ENCODE measurements at regions not wholly inside any gene's neighbourhood (a gene's known extent, or its start where the extent isn't known, plus 50 kb on each side); places are given as distances from the start of the nearest gene placed in this dataset.

GRCh38 chr3:25964141-25964540 lies 174.3 kb downstream of the OXSM start:
- TF ChIP-seq, protein P1, sequence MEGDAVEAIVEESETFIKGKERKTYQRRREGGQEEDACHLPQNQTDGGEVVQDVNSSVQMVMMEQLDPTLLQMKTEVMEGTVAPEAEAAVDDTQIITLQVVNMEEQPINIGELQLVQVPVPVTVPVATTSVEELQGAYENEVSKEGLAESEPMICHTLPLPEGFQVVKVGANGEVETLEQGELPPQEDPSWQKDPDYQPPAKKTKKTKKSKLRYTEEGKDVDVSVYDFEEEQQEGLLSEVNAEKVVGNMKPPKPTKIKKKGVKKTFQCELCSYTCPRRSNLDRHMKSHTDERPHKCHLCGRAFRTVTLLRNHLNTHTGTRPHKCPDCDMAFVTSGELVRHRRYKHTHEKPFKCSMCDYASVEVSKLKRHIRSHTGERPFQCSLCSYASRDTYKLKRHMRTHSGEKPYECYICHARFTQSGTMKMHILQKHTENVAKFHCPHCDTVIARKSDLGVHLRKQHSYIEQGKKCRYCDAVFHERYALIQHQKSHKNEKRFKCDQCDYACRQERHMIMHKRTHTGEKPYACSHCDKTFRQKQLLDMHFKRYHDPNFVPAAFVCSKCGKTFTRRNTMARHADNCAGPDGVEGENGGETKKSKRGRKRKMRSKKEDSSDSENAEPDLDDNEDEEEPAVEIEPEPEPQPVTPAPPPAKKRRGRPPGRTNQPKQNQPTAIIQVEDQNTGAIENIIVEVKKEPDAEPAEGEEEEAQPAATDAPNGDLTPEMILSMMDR (optimal IDR thresholded peaks at IDR 0.05 in 1 of 3, IDR thresholded peaks at IDR 0.05 in 1 of 3, conservative IDR thresholded peaks at IDR 0.05 in 1 of 3; ENCODE audit: extremely low read depth in 1 of 3, insufficient read depth in 2 of 3, low read length in 3 of 3) = no peak
- TF ChIP-seq EZH2 (IDR thresholded peaks at IDR 0.05; ENCODE audit: low read length) = no peak

All from keratinocyte (primary cell).